GM12878 (cell line): ENCODE measurements at regions not wholly inside any gene's neighbourhood (a gene's known extent, or its start where the extent isn't known, plus 50 kb on each side); places are given as distances from the start of the nearest gene placed in this dataset.

Source experiments
- ATF7 ChIP-seq: fragments of 450-650 bp; IDR thresholded peaks from 2 replicates; pipeline ENCODE4 v1.6.1; 2016; ENCODE audit warnings: low read depth, mild to moderate bottlenecking
- CEBPB ChIP-seq, 2 experiments: fragments of 150-350 bp in 1 of 2; IDR thresholded peaks; 2 replicates each; pipeline ENCODE4 v1.6.1; 2012 to 2014; ENCODE audit warnings: low read depth in 2 of 2, low read length in 2 of 2, borderline replicate concordance in 1 of 2, inconsistent platforms in 1 of 2
- CTCF ChIP-seq, 3 experiments: IDR thresholded peaks in 2 of 3; conservative IDR thresholded peaks in 1 of 3; 2 replicates each; pipeline ENCODE4 v1.5.1; 2011; ENCODE audit warnings: low read depth in 3 of 3, low read length in 3 of 3, mild to moderate bottlenecking in 3 of 3, control low read depth in 2 of 3, moderate library complexity in 2 of 3, inconsistent platforms in 1 of 3, mixed read lengths in 1 of 3; ENCODE audit not compliant: control insufficient read depth in 2 of 3, insufficient read depth in 1 of 3; ENCODE audit errors: extremely low read depth in 1 of 3
- EZH2 ChIP-seq: IDR thresholded peaks from 2 replicates; pipeline ENCODE4 v1.6.1; 2012; ENCODE audit warnings: low read depth, mild to moderate bottlenecking, control low read depth, inconsistent platforms, low read length, borderline replicate concordance; ENCODE audit not compliant: control insufficient read depth
- HDAC2 ChIP-seq: fragments of 200-600 bp; sonication (generic); IDR thresholded peaks from 2 replicates; pipeline ENCODE4 v1.6.1; 2017
- HDGF ChIP-seq: fragments of 450-650 bp; IDR thresholded peaks from 2 replicates; pipeline ENCODE4 v1.6.1; 2016; ENCODE audit warnings: antibody characterized with exemption
- MXI1 ChIP-seq: fragments of 150-350 bp; IDR thresholded peaks from 2 replicates; pipeline ENCODE4 v1.6.1; 2011; ENCODE audit warnings: low read depth, mild to moderate bottlenecking, inconsistent platforms, low read length, improper control_type of control experiment
- PBX3 ChIP-seq: IDR thresholded peaks from 2 replicates; pipeline ENCODE4 v1.6.1; 2011; ENCODE audit warnings: mild to moderate bottlenecking, low read depth, low read length, moderate library complexity; ENCODE audit not compliant: insufficient replicate concordance
- POLR2A ChIP-seq: IDR thresholded peaks from 2 replicates; pipeline ENCODE4 v1.6.1; 2011; ENCODE audit warnings: low read depth, mild to moderate bottlenecking, low read length
- SP1 ChIP-seq: IDR thresholded peaks from one replicate; pipeline ENCODE4 v1.6.1; 2011; ENCODE audit warnings: low read depth, low read length
- TARDBP ChIP-seq: IDR thresholded peaks from 2 replicates; pipeline ENCODE4 v1.6.1; 2016; ENCODE audit warnings: borderline replicate concordance
- USF2 ChIP-seq: IDR thresholded peaks from 2 replicates; pipeline ENCODE4 v1.6.1; 2011; ENCODE audit warnings: low read depth, low read length, improper control_type of control experiment, borderline replicate concordance
- ZNF687 ChIP-seq: fragments of 450-650 bp; IDR thresholded peaks from 2 replicates; pipeline ENCODE4 v1.6.1; 2017; ENCODE audit warnings: mild to moderate bottlenecking, moderate library complexity

GRCh38 chr12:30845676-30846075 is 80.9 kb upstream of the TSPAN11 start:
- no peak for TF ChIP-seq TARDBP
- TF ChIP-seq SP1, result no peak
- TF ChIP-seq CTCF (IDR thresholded peaks at IDR 0.05 in 2 of 3, conservative IDR thresholded peaks at IDR 0.05 in 1 of 3; ENCODE audit: control insufficient read depth in 2 of 3, extremely low read depth in 1 of 3, insufficient read depth in 1 of 3, low read depth in 3 of 3, low read length in 3 of 3), result no peak
- no peak for TF ChIP-seq ATF7
- no peak for TF ChIP-seq USF2
- no peak for TF ChIP-seq HDGF
- no peak for TF ChIP-seq EZH2
- TF ChIP-seq MXI1, result no peak
- TF ChIP-seq POLR2A, result no peak
- TF ChIP-seq ZNF687, result no peak
- no peak for TF ChIP-seq PBX3
- no peak for TF ChIP-seq HDAC2
- TF ChIP-seq CEBPB (IDR thresholded peaks at IDR 0.05; ENCODE audit: borderline replicate concordance in 1 of 2, low read depth in 2 of 2, low read length in 2 of 2), result no peak
